ENCODE measurements at regions not wholly inside any gene's neighbourhood (a gene's known extent, or its start where the extent isn't known, plus 50 kb on each side); places are given as distances from the start of the nearest gene placed in this dataset.

DNA sequence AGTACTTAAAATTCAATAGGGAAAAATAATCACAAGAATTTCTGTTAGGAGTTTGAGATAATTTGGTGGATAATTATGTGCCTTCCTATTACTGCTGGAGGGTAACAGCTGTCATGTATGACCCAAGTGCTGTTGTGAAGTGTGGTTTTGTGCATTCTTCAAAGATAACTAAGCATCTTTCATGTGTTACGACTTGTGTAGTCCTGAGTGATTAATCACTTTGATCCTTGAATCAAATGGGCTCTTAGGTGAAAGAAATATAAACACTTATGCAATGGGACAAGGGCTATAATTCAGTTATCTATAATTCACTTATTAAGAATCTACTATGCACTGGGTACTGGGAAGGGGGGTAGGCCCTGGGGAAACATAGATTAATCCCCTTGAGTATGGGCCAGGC is 89.0 kb downstream of the CH25H start:
- TF ChIP-seq CTCF (IDR thresholded peaks at IDR 0.05) (no peak), POLR2A (IDR thresholded peaks at IDR 0.05) (no peak)
